GM19239 (cell line): ENCODE measurements at regions not wholly inside any gene's neighbourhood (a gene's known extent, or its start where the extent isn't known, plus 50 kb on each side); places are given as distances from the start of the nearest gene placed in this dataset.
A peak's percentile ranks its signal among the peaks of the same experiment; 100 is the strongest.

Experiments used
- DNase-seq: peaks from one replicate; pipeline ENCODE4 v3.0.0; 2011; ENCODE audit warnings: low spot score; ENCODE audit not compliant: insufficient read length
- FAIRE-seq: peaks from 2 replicates; lab custom pipeline; 2011; peaks lifted over from hg19 to GRCh38; lab: Jason Lieb, UNC

- FAIRE-seq, result peak; percentile 14
- no peak for DNase-seq
Measured at GRCh38 chr5:154107010-154107409, 68.2 kb downstream of the MFAP3 start.

GRCh38 chr5:154107756-154108155, 69.0 kb downstream of the MFAP3 start:
- FAIRE-seq (no peak), DNase-seq (no peak)

GRCh38 chr5:154109416-154110106, 70.8 kb downstream of the MFAP3 start:
- no peak for DNase-seq
- no peak for FAIRE-seq

GRCh38 chr5:154110107-154110453, 71.3 kb downstream of the MFAP3 start:
- DNase-seq (no peak), FAIRE-seq (no peak)

GRCh38 chr5:154110716-154111115, 71.9 kb downstream of the MFAP3 start:
- DNase-seq, result no peak
- FAIRE-seq, result no peak

GRCh38 chr5:154111214-154111613, 72.4 kb downstream of the MFAP3 start:
- DNase-seq (no peak), FAIRE-seq (no peak)

- DNase-seq (no peak), FAIRE-seq (peak; percentile 56)
Measured at GRCh38 chr5:154112255-154112654, 73.5 kb downstream of the MFAP3 start.

GRCh38 chr5:154115291-154115690, 75.2 kb upstream of the GALNT10 start:
- FAIRE-seq (no peak), DNase-seq (no peak)

GRCh38 chr5:154117050-154117449, 73.5 kb upstream of the GALNT10 start:
- DNase-seq, result no peak
- no peak for FAIRE-seq

- FAIRE-seq (no peak), DNase-seq (no peak)
Measured at GRCh38 chr5:154117930-154118329, 72.6 kb upstream of the GALNT10 start.

- DNase-seq (no peak), FAIRE-seq (no peak)
Measured at GRCh38 chr5:154118385-154118784, 72.1 kb upstream of the GALNT10 start.

- FAIRE-seq (no peak), DNase-seq (no peak)
Measured at GRCh38 chr5:154118893-154119336, 71.6 kb upstream of the GALNT10 start.

GRCh38 chr5:154129013-154129412, 61.5 kb upstream of the GALNT10 start:
- no peak for FAIRE-seq

GRCh38 chr5:154129921-154130320, 60.6 kb upstream of the GALNT10 start:
- no peak for FAIRE-seq
- DNase-seq, result no peak

More at GRCh38 chr5:154129013-154129412, 61.5 kb upstream of the GALNT10 start:
- no peak for DNase-seq

GRCh38 chr5:154131817-154132216, 58.7 kb upstream of the GALNT10 start:
- no peak for DNase-seq
- FAIRE-seq, result no peak

- no peak for FAIRE-seq
- DNase-seq, result no peak
Measured at GRCh38 chr5:154132718-154133307, 57.7 kb upstream of the GALNT10 start.

- FAIRE-seq (no peak), DNase-seq (no peak)
Measured at GRCh38 chr5:154133591-154133990, 56.9 kb upstream of the GALNT10 start.

- FAIRE-seq (no peak), DNase-seq (no peak)
Measured at GRCh38 chr5:154134499-154134898, 56.0 kb upstream of the GALNT10 start.

GRCh38 chr5:154135125-154135817, 55.3 kb upstream of the GALNT10 start:
- no peak for FAIRE-seq

GRCh38 chr5:154136141-154136540, 54.4 kb upstream of the GALNT10 start:
- FAIRE-seq, result no peak
- no peak for DNase-seq

More at GRCh38 chr5:154135125-154135817, 55.3 kb upstream of the GALNT10 start:
- no peak for DNase-seq

- FAIRE-seq, result no peak
- DNase-seq, result no peak
Measured at GRCh38 chr5:154138701-154139100, 51.8 kb upstream of the GALNT10 start.
